Heart left ventricle (tissue), 16 donors: ENCODE measurements at regions not wholly inside any gene's neighbourhood (a gene's known extent, or its start where the extent isn't known, plus 50 kb on each side); places are given as distances from the start of the nearest gene placed in this dataset.

Experiments
- ATAC-seq, 4 donors: fragments of 200-7000 bp; cut with Tn5 transposase; one replicate each; pipeline ENCODE4 v1.9.1; 2020 to 2022; ENCODE audit warnings: moderate library complexity in 4 of 4, mild to moderate bottlenecking in 3 of 4, moderate number of reproducible peaks in 1 of 4
- DNase-seq, 5 donors: peaks; one replicate each; pipeline ENCODE4 v3.0.0-alpha.2; 2020
- H3K27ac ChIP-seq, 12 donors: fragments of 200-600 bp; sonication (generic) in 4 of 12; one replicate each; pipeline versions ENCODE4 v1.5.0 to v1.8.0; 2016 to 2022; ENCODE audit warnings: mild to moderate bottlenecking in 2 of 12
- H3K27me3 ChIP-seq, 9 donors: fragments of 200-600 bp; sonication (generic) in 2 of 9; one replicate each; pipeline versions ENCODE4 v1.5.1 to v1.8.0; 2016 to 2022; ENCODE audit warnings: mild to moderate bottlenecking in 3 of 9
- H3K36me3 ChIP-seq, 9 donors: fragments of 200-600 bp; sonication (generic) in 2 of 9; one replicate each; pipeline versions ENCODE4 v1.5.0 to v1.8.0; 2018 to 2022; ENCODE audit warnings: mild to moderate bottlenecking in 2 of 9
- H3K4me1 ChIP-seq, 12 donors: fragments of 200-600 bp; sonication (generic) in 4 of 12; one replicate each; pipeline versions ENCODE4 v1.5.0 to v1.8.0; 2016 to 2022; ENCODE audit warnings: mild to moderate bottlenecking in 3 of 12
- H3K4me3 ChIP-seq, 12 donors: fragments of 200-600 bp; sonication (generic) in 4 of 12; one replicate each; pipeline versions ENCODE4 v1.5.0 to v1.8.0; 2017 to 2022; ENCODE audit warnings: mild to moderate bottlenecking in 9 of 12, moderate library complexity in 4 of 12
- H3K9me3 ChIP-seq, 12 donors: fragments of 200-600 bp; sonication (generic) in 4 of 12; one replicate each; pipeline versions ENCODE4 v1.5.0 to v1.8.0; 2016 to 2022; ENCODE audit warnings: mild to moderate bottlenecking in 1 of 12
- POLR2A ChIP-seq, 2 donors: fragments of 450-650 bp; IDR thresholded peaks; one replicate each; pipeline ENCODE4 v1.6.1; 2017; ENCODE audit warnings: antibody characterized with exemption in 2 of 2, mild to moderate bottlenecking in 2 of 2, moderate library complexity in 2 of 2
- WGBS, 4 donors: extraction: QIAGEN DNeasy Blood & Tissue Kit in 2 of 4; methylation state at CpG; one replicate each; pipeline versions ENCODE4 v1.1.5 to v1.1.7; 2013 to 2018; 5-methylcytosine and 5-hydroxymethylcytosine counted together
- intact Hi-C, 10 donors: fragments of 100-400 bp; cut with DNase I; formaldehyde crosslinking; loops; one replicate each; pipeline versions ENCODE4 v1.11.1 to v1.14.2; 2022
- TF ChIP-seq, protein P1 (sequence below), 12 donors: fragments of 200-600 bp; sonication (generic) in 4 of 12; IDR thresholded peaks; one replicate each; pipeline versions ENCODE4 v1.5.0 to v1.8.0; 2018 to 2022; ENCODE audit warnings: antibody characterized with exemption in 12 of 12, mild to moderate bottlenecking in 5 of 12
- donor health status: ischemic (EF 13 %, LVEDD 7.1; RV severe dilation, severe dysfunction).
- donor health status: healthy with polysubstance abuse.
- donor health status: DM: no; HTN: yes; CAD: no.
- donor health status: DM: no; HTN: no; CAD: no.
- donor health status: ischemic (EF 25% LVEDD 6.9; RV normal size, moderate dysfunction).
- donor health status: ischemic (EF 25% LVEDD 5.7; RV mildly dilated, moderate dysfunction).
- donor health status: healthy.
- donor health status: DM: yes; HTN: yes; CAD: no.
- donor health status: ischemic (EF 35%, LVEDD 5.7; RV mildly dilated, moderate dysfunction).
- donor health status: nonischemic (EF 11% LVEDD 7.7; RV severe dilation, severe dysfunction).
- donor health status: DM: yes; HTN: yes; CAD: no.
- donor health status: PGD.
- donor health status: ischemic (EF 29% LVEDD 5.4; RV normal size, mild dysfunction).
- donor health status: nonischemic (EF 23%, LVEDD 6.1; RV moderate dilation, normal function).

DNA sequence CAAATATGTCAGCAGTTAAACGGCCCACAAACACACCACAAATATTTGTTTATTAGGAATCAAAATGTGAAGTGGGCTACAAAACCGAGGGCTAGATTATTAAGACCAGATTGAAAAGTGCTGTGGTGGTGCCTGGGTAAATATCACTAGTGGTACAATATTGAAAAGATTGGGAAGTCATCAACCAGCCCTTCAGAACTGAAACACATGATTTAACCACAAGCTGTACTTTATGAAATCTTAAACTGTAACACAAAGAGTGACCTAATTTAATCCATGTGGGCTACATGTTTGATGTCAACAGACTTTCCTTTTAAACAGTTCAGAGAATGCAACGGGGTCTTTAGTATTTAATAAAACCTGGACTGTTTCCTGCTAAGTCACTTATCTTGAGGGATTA, 182.3 kb downstream of the SPATA31D1 start:
- H3K9me3 ChIP-seq, result peaks cover 0 to 1% (median 0%) of the 10 kb centered on the region in 12 donors
- no peak for TF ChIP-seq POLR2A (IDR thresholded peaks at IDR 0.05)
- TF ChIP-seq, protein P1, sequence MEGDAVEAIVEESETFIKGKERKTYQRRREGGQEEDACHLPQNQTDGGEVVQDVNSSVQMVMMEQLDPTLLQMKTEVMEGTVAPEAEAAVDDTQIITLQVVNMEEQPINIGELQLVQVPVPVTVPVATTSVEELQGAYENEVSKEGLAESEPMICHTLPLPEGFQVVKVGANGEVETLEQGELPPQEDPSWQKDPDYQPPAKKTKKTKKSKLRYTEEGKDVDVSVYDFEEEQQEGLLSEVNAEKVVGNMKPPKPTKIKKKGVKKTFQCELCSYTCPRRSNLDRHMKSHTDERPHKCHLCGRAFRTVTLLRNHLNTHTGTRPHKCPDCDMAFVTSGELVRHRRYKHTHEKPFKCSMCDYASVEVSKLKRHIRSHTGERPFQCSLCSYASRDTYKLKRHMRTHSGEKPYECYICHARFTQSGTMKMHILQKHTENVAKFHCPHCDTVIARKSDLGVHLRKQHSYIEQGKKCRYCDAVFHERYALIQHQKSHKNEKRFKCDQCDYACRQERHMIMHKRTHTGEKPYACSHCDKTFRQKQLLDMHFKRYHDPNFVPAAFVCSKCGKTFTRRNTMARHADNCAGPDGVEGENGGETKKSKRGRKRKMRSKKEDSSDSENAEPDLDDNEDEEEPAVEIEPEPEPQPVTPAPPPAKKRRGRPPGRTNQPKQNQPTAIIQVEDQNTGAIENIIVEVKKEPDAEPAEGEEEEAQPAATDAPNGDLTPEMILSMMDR (IDR thresholded peaks at IDR 0.05), result no peak
- WGBS, 4 donors, result 55 to 60% (median 59%) methylated on average over 3 of the region's 3 CpGs
- H3K27ac ChIP-seq, result no peak overlapping the region
- H3K4me1 ChIP-seq, result peaks cover 0 to 6% (median 0%) of the 10 kb centered on the region in 12 donors
- DNase-seq, result no peak
- no peak for ATAC-seq
- intact Hi-C loops, result no loop called here
- no peaks in the 10 kb centered on the region for H3K27me3 ChIP-seq
- H3K36me3 ChIP-seq, result no peaks in the 10 kb centered on the region
- H3K4me3 ChIP-seq, result no peak overlapping the region

DNA sequence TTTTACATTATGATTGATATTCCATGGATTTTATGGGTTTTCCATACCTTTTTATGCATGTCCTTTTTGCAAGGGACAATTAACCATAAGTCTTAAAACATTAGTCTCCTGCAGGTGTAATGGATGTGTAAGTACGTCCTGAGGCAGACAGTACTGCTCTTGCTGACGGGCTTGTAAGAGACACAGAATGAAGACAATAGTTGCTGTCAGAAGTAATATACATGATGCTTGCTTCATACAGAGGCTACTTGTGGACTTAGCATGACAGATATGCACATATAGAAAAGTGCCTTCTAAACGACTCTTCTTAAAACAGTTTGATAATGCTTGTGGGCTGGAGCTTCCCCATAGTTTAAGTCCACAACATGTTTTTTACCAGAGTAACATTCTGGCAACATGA, 182.7 kb downstream of the SPATA31D1 start:
- TF ChIP-seq POLR2A (IDR thresholded peaks at IDR 0.05), result no peak
- TF ChIP-seq, protein P1 (IDR thresholded peaks at IDR 0.05), result no peak
- ATAC-seq (no peak), DNase-seq (no peak)
- no peaks in the 10 kb centered on the region for H3K27me3 ChIP-seq
- no peaks in the 10 kb centered on the region for H3K36me3 ChIP-seq
- intact Hi-C loops, result no loop called here
- no peak overlapping the region for H3K4me3 ChIP-seq
- WGBS, 4 donors, result 81 to 85% (median 82%) methylated on average over 3 of the region's 3 CpGs
- peaks cover 0 to 5% (median 0%) of the 10 kb centered on the region in 12 donors for H3K9me3 ChIP-seq
- no peak overlapping the region for H3K27ac ChIP-seq
- H3K4me1 ChIP-seq, result peaks cover 0 to 6% (median 0%) of the 10 kb centered on the region in 12 donors

DNA sequence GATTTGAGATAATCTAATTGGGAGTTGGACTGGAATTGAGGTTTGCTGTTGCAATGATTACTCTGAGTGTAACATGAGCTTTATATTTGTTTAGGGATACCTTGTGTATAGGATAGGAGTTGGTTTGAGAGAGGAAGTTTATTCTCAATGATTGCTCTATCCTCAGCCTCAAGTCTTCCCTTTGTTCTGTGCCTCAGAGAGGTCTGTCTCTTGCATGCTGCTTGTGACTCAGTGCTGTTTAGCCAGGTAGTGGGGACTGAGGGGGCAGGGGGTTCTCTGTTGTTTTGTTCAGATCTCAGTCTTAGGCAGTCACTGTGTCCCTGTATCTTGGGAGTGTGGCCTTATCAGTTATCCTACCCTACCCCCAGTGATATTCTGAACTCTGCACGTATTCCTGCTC, 192.1 kb downstream of the SPATA31D1 start:
- Histone ChIP-seq H3K4me1 (no peaks in the 10 kb centered on the region), H3K9me3 (peaks cover 0 to 21% (median 0%) of the 10 kb centered on the region in 12 donors), H3K27me3 (peaks cover 0 to 5% (median 0%) of the 10 kb centered on the region in 9 donors), H3K4me3 (no peak overlapping the region), H3K27ac (no peak overlapping the region), H3K36me3 (no peaks in the 10 kb centered on the region)
- WGBS, 4 donors, result 42 to 65% (median 55%) methylated on average over 1 of the region's 1 CpG
- no peak for TF ChIP-seq POLR2A (IDR thresholded peaks at IDR 0.05)
- TF ChIP-seq, protein P1 (IDR thresholded peaks at IDR 0.05), result no peak
- intact Hi-C loops, result no loop called here
- DNase-seq (no peak), ATAC-seq (no peak)

DNA sequence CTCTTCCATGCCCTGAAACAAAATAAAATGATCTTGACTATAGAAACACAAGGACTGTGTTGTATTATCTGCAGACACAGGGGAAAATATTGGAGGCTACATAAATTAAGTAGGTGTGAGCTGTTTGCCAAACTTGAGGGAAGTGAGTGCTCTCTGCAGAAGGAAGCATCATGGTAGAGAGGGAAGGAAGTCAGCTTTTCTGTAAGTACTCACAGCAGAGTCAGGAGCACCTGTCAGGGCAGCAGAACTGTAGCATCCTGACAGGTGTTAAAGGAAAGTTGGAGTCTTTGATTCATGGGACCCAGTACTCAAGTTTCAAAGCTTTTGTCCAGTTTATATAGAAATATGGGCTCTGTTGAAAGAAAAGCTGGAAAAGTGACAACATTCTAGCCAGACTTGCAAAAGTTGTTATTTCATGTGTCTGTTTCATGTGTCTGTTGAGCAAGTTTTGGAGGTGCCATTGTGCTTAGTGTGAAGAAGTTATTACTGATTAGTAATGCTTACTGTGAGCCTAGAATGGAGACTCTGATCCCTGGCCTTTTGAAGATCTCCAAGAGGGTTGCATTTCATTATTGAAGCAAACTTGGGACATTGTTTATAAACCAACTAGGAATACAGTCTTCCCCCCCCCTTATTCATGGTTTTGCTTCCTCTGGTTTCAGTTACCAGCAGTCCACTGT, 194.7 kb downstream of the SPATA31D1 start:
- Histone ChIP-seq H3K9me3 (no peaks in the 10 kb centered on the region), H3K27me3 (peaks cover 0 to 5% (median 0%) of the 10 kb centered on the region in 9 donors), H3K36me3 (no peaks in the 10 kb centered on the region), H3K4me3 (no peak overlapping the region), H3K27ac (no peak overlapping the region), H3K4me1 (no peaks in the 10 kb centered on the region)
- DNase-seq (no peak), ATAC-seq (no peak)
- intact Hi-C loops, result no loop called here
- TF ChIP-seq, protein P1 (IDR thresholded peaks at IDR 0.05), result no peak
- no peak for TF ChIP-seq POLR2A (IDR thresholded peaks at IDR 0.05)
